GM18909 (cell line): ENCODE measurements at regions not wholly inside any gene's neighbourhood (a gene's known extent, or its start where the extent isn't known, plus 50 kb on each side); places are given as distances from the start of the nearest gene placed in this dataset.
A peak's percentile ranks its signal among the peaks of the same experiment; 100 is the strongest.
"Not testable (repeated sequence)": the region's sequence is repeated elsewhere in the genome, so short reads cannot be mapped to it uniquely, and the experiment has no call there.

ENCODE experiments used
- ATAC-seq: cut with Tn5 transposase; IDR thresholded peaks from one replicate; pipeline ENCODE4 v1.9.1; 2021; ENCODE audit warnings: mild to moderate bottlenecking; ENCODE audit not compliant: unreplicated experiment, poor library complexity

- ATAC-seq: no peak
These were observed 195.5 kb upstream of the FBXL4 start for GRCh38 chr6:99143108-99143861.

GRCh38 chr6:99141906-99142305 lies 194.2 kb upstream of the FBXL4 start:
- not testable (repeated sequence) for ATAC-seq

GRCh38 chr6:99138445-99138844 lies 190.7 kb upstream of the FBXL4 start:
- ATAC-seq: no peak

GRCh38 chr6:99137314-99137713 lies 189.6 kb upstream of the FBXL4 start:
- no peak for ATAC-seq

GRCh38 chr6:99136488-99136887 lies 188.7 kb upstream of the FBXL4 start:
- ATAC-seq: no peak

- no peak for ATAC-seq
These were observed 184.4 kb upstream of the FBXL4 start for GRCh38 chr6:99132026-99132635.

- ATAC-seq: no peak
These were observed 183.4 kb upstream of the FBXL4 start for GRCh38 chr6:99130897-99131873.

- ATAC-seq: no peak
These were observed 182.1 kb upstream of the FBXL4 start for GRCh38 chr6:99129835-99130234.

GRCh38 chr6:99121748-99122147 lies 174.0 kb upstream of the FBXL4 start:
- no peak for ATAC-seq

- no peak for ATAC-seq
These were observed 172.9 kb upstream of the FBXL4 start for GRCh38 chr6:99120641-99121040.

GRCh38 chr6:99119109-99120031 lies 171.6 kb upstream of the FBXL4 start:
- ATAC-seq: peak; percentile 73

- no peak for ATAC-seq
These were observed 167.1 kb upstream of the FBXL4 start for GRCh38 chr6:99114769-99115406.

GRCh38 chr6:99111590-99111989 lies 163.8 kb upstream of the FBXL4 start:
- ATAC-seq: no peak

- no peak for ATAC-seq
These were observed 162.3 kb upstream of the FBXL4 start for GRCh38 chr6:99110029-99110428.

GRCh38 chr6:99104218-99104617 lies 156.5 kb upstream of the FBXL4 start:
- no peak for ATAC-seq

- ATAC-seq: no peak
These were observed 151.5 kb upstream of the FBXL4 start for GRCh38 chr6:99099243-99099642.

- no peak for ATAC-seq
These were observed 148.4 kb upstream of the FBXL4 start for GRCh38 chr6:99096170-99096569.

- no peak for ATAC-seq
These were observed 145.9 kb upstream of the FBXL4 start for GRCh38 chr6:99093456-99094190.

GRCh38 chr6:99092461-99092860 lies 144.7 kb upstream of the FBXL4 start:
- no peak for ATAC-seq
